ENCODE measurements at regions not wholly inside any gene's neighbourhood (a gene's known extent, or its start where the extent isn't known, plus 50 kb on each side); places are given as distances from the start of the nearest gene placed in this dataset.

DNA sequence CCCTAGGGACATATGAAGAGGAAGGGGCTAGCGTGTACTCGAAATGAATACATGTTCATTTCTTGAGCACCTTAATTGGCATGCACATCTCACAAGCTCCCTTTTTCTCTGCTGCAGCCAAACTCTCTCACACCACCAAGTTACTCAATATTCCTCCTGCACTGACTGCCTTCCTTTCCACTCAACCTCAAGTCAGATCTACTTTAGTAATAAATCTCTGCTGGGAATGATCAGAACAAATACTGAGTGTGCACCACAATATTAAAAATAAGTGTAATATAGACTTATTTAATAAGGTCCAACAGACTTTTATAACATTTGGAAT is 995.8 kb upstream of the WWC1 start:
- no peak for ATAC-seq
- TF ChIP-seq BACH1 (IDR thresholded peaks at IDR 0.05; ENCODE audit: borderline replicate concordance) = no peak
- TF ChIP-seq NR2C2 (IDR thresholded peaks at IDR 0.05; ENCODE audit: borderline replicate concordance, control insufficient read depth, insufficient read length, low read depth) = no peak
- TF ChIP-seq RBBP5 (conservative IDR thresholded peaks at IDR 0.05) = no peak
- TF ChIP-seq, protein P1, sequence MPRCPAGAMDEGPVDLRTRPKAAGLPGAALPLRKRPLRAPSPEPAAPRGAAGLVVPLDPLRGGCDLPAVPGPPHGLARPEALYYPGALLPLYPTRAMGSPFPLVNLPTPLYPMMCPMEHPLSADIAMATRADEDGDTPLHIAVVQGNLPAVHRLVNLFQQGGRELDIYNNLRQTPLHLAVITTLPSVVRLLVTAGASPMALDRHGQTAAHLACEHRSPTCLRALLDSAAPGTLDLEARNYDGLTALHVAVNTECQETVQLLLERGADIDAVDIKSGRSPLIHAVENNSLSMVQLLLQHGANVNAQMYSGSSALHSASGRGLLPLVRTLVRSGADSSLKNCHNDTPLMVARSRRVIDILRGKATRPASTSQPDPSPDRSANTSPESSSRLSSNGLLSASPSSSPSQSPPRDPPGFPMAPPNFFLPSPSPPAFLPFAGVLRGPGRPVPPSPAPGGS (IDR thresholded peaks at IDR 0.05; ENCODE audit: borderline replicate concordance, insufficient read depth, low read depth, low read length, poor library complexity, severe bottlenecking) = no peak
- no peak for TF ChIP-seq CHD2 (IDR thresholded peaks at IDR 0.05; ENCODE audit: borderline replicate concordance, low read depth, low read length)
- no peak for TF ChIP-seq KDM1A (IDR thresholded peaks at IDR 0.05; ENCODE audit: borderline replicate concordance)
- TF ChIP-seq, protein P2, sequence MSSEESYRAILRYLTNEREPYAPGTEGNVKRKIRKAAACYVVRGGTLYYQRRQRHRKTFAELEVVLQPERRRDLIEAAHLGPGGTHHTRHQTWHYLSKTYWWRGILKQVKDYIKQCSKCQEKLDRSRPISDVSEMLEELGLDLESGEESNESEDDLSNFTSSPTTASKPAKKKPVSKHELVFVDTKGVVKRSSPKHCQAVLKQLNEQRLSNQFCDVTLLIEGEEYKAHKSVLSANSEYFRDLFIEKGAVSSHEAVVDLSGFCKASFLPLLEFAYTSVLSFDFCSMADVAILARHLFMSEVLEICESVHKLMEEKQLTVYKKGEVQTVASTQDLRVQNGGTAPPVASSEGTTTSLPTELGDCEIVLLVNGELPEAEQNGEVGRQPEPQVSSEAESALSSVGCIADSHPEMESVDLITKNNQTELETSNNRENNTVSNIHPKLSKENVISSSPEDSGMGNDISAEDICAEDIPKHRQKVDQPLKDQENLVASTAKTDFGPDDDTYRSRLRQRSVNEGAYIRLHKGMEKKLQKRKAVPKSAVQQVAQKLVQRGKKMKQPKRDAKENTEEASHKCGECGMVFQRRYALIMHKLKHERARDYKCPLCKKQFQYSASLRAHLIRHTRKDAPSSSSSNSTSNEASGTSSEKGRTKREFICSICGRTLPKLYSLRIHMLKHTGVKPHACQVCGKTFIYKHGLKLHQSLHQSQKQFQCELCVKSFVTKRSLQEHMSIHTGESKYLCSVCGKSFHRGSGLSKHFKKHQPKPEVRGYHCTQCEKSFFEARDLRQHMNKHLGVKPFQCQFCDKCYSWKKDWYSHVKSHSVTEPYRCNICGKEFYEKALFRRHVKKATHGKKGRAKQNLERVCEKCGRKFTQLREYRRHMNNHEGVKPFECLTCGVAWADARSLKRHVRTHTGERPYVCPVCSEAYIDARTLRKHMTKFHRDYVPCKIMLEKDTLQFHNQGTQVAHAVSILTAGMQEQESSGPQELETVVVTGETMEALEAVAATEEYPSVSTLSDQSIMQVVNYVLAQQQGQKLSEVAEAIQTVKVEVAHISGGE (CRISPR knock-in tag; IDR thresholded peaks at IDR 0.05) = no peak
- TF ChIP-seq ESRRA (IDR thresholded peaks at IDR 0.05; ENCODE audit: low read length) = no peak
- no peak for TF ChIP-seq PAX8 (IDR thresholded peaks at IDR 0.05)
- TF ChIP-seq, protein P3, sequence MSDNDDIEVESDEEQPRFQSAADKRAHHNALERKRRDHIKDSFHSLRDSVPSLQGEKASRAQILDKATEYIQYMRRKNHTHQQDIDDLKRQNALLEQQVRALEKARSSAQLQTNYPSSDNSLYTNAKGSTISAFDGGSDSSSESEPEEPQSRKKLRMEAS (IDR thresholded peaks at IDR 0.05; ENCODE audit: low read depth, low read length) = no peak
- no peak for TF ChIP-seq HDGF (IDR thresholded peaks at IDR 0.05)
- TF ChIP-seq, protein P4, sequence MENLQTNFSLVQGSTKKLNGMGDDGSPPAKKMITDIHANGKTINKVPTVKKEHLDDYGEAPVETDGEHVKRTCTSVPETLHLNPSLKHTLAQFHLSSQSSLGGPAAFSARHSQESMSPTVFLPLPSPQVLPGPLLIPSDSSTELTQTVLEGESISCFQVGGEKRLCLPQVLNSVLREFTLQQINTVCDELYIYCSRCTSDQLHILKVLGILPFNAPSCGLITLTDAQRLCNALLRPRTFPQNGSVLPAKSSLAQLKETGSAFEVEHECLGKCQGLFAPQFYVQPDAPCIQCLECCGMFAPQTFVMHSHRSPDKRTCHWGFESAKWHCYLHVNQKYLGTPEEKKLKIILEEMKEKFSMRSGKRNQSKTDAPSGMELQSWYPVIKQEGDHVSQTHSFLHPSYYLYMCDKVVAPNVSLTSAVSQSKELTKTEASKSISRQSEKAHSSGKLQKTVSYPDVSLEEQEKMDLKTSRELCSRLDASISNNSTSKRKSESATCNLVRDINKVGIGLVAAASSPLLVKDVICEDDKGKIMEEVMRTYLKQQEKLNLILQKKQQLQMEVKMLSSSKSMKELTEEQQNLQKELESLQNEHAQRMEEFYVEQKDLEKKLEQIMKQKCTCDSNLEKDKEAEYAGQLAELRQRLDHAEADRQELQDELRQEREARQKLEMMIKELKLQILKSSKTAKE (IDR thresholded peaks at IDR 0.05; ENCODE audit: low read depth, poor library complexity, severe bottlenecking) = no peak
- TF ChIP-seq CBFB (IDR thresholded peaks at IDR 0.05; ENCODE audit: low read depth) = no peak
- no peak for TF ChIP-seq ZZZ3 (IDR thresholded peaks at IDR 0.05; ENCODE audit: control insufficient read depth, insufficient read length, low read depth)
- TF ChIP-seq EED (IDR thresholded peaks at IDR 0.05; ENCODE audit: low read depth) = no peak
- no peak for TF ChIP-seq FOS (IDR thresholded peaks at IDR 0.05; ENCODE audit: borderline replicate concordance, extremely low read depth, insufficient read length)
- no peak for TF ChIP-seq SMAD5 (IDR thresholded peaks at IDR 0.05; ENCODE audit: low read depth)
- TF ChIP-seq TBL1XR1 (IDR thresholded peaks at IDR 0.05; ENCODE audit: low read depth, low read length) = no peak
- intact Hi-C loops (cut with micrococcal nuclease; ENCODE audit: unreplicated experiment) (no loop called here), in situ Hi-C loops (cut with MboI) (no loop called here)
- CTCF ChIA-PET = no interaction called here
- Histone ChIP-seq H3K4me3 (no peak overlapping the region), H3K4me1 (ENCODE audit: control insufficient read depth, insufficient read depth, low read length) (no peaks in the 10 kb centered on the region), H3K9ac (ENCODE audit: control insufficient read depth, insufficient read depth, low read length) (no peak overlapping the region), H3K36me3 (ENCODE audit: control insufficient read depth in 2 of 2, insufficient read depth in 2 of 2, low read length in 1 of 2) (no peaks in the 10 kb centered on the region), H3K27me3 (replicated peaks in 1 of 2; ENCODE audit: control insufficient read depth in 2 of 2, insufficient read depth in 2 of 2, low read length in 1 of 2) (no peaks in the 10 kb centered on the region), H2AFZ (ENCODE audit: control insufficient read depth, low read depth, low read length) (no peak overlapping the region), H4K20me1 (ENCODE audit: control insufficient read depth, insufficient read depth) (no peaks in the 10 kb centered on the region), H3K27ac (ENCODE audit: control insufficient read depth, insufficient read depth) (no peak overlapping the region), H3K4me2 (ENCODE audit: control insufficient read depth, insufficient read depth) (no peak overlapping the region), H3K79me2 (ENCODE audit: control insufficient read depth, insufficient read depth, low read length) (no peaks in the 10 kb centered on the region), H3K9me3 (replicated peaks; ENCODE audit: control insufficient read depth, insufficient read depth, low read length) (no peaks in the 10 kb centered on the region)
- 10% methylated on average over 2 of the region's 2 CpGs for WGBS (ENCODE audit: insufficient coverage, insufficient replicate concordance, low lambda C conversion rate, missing lambda C conversion rate)
- SMC1A ChIA-PET (ENCODE audit: uncharacterized antibody, unreplicated experiment) = no interaction called here
- RAD21 ChIA-PET (ENCODE audit: unreplicated experiment) = no interaction called here
- no peak for DNase-seq (ENCODE audit: low read depth, low spot score)
- FAIRE-seq = no peak
- POLR2A ChIA-PET = no interaction called here
- BruUV-seq (replicated peaks) = no TSS peak

Measured in GM12878 (cell line).